BLaER1 treated with 17β-estradiol and CSF1 and Interleukin-3, amounts not matched to agents 10 nM and 100 nM (cell line): ENCODE measurements at regions not wholly inside any gene's neighbourhood (a gene's known extent, or its start where the extent isn't known, plus 50 kb on each side); places are given as distances from the start of the nearest gene placed in this dataset.

Source experiments
- H3K27ac ChIP-seq, 11 experiments: shearing (Covaris generic); formaldehyde crosslinking; 2 replicates each; pipeline ENCODE4 v1.8.1; 2022
- H3K27me3 ChIP-seq, 11 experiments: shearing (Covaris generic); formaldehyde crosslinking; 2 replicates each; pipeline ENCODE4 v1.8.1; 2022
- H3K36me3 ChIP-seq, 11 experiments: shearing (Covaris generic); formaldehyde crosslinking; 2 replicates each; pipeline ENCODE4 v1.8.1; 2022
- H3K4me1 ChIP-seq, 10 experiments: shearing (Covaris generic); formaldehyde crosslinking; 2 replicates each; pipeline ENCODE4 v1.8.1; 2022
- H3K4me2 ChIP-seq, 11 experiments: shearing (Covaris generic); formaldehyde crosslinking; 2 replicates each; pipeline ENCODE4 v1.8.1; 2022
- H3K4me3 ChIP-seq, 10 experiments: shearing (Covaris generic); formaldehyde crosslinking; 2 replicates each; pipeline ENCODE4 v1.8.1; 2022
- H3K9ac ChIP-seq, 11 experiments: shearing (Covaris generic); formaldehyde crosslinking; 2 replicates each; pipeline ENCODE4 v1.8.1; 2022
- H3K9me3 ChIP-seq, 11 experiments: shearing (Covaris generic); formaldehyde crosslinking; replicated peaks in 1 of 11; 2 replicates each; pipeline ENCODE4 v1.8.1; 2022
- H4K20me1 ChIP-seq, 11 experiments: shearing (Covaris generic); formaldehyde crosslinking; 2 replicates each; pipeline ENCODE4 v1.8.1; 2022
- Cebpa-rat ChIP-seq, 11 experiments: shearing (Covaris generic); IDR thresholded peaks; 2 replicates each; pipeline ENCODE4 v1.8.1; 2022

DNA sequence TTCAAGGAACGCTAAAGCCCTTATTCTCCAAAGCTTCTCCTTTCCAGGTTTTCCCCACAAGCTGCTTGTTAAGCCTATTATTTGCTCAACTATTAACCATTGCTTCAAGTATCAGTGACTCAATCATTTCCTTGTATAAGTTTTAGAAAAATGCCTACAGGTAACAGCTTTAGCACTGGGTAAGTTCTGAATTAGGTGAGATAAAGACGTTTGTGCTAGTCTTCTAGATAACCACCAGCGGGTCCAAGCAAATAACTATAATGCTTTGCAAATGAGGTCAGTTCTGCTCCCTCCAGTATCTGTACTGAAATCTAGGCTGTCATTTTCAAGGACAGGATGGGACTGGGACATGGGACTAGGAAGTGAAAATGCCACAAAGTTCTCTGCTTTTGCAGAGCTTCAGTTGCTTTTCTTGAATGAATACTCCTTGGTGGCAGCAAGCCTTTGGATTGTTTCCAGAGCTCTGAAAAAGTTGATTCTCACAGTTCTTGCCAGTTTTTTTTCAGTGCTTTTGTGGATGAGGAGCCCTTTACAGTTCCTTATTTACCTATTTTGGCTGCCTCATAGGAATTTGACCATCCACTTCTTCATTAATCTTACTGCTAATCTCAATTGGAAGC, 1487.7 kb downstream of the EFNB2 start:
- H3K27me3 ChIP-seq, result no peaks in the 10 kb centered on the region
- no peaks in the 10 kb centered on the region for H4K20me1 ChIP-seq
- H3K9ac ChIP-seq, result no peak overlapping the region
- H3K9me3 ChIP-seq, result peaks cover 6 to 12% (median 9%) of the 10 kb centered on the region in 11 experiments; a peak in 18 of 22 replicates
- TF ChIP-seq Cebpa-rat (IDR thresholded peaks at IDR 0.05), result no peak
- no peaks in the 10 kb centered on the region for H3K4me1 ChIP-seq
- H3K36me3 ChIP-seq, result no peaks in the 10 kb centered on the region
- no peak overlapping the region for H3K4me2 ChIP-seq
- H3K27ac ChIP-seq, result no peak overlapping the region
- H3K4me3 ChIP-seq, result no peak overlapping the region

DNA sequence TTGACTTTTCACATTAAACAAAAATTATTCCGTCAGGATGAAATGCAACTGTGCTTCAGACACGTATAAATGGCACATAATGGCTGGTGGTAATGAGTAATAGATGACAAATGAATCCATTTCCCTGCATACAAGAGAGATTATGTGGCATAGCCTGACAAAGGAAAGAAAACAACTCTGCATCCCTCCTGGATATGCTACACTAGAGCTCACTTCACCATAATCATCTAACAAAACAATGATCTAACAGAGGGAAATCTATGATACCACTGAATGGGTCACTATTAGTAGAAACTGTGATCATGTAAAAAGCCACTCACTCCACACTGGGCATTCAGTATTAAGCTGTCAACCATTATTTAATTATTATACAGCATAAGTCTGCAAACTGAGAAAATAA, 1498.4 kb downstream of the EFNB2 start:
- Histone ChIP-seq H3K9me3 (peaks cover 7 to 22% (median 18%) of the 10 kb centered on the region in 11 experiments), H3K4me2 (no peak overlapping the region), H3K36me3 (no peaks in the 10 kb centered on the region), H3K4me1 (no peaks in the 10 kb centered on the region), H3K27ac (no peak overlapping the region), H3K4me3 (no peak overlapping the region), H4K20me1 (no peaks in the 10 kb centered on the region), H3K9ac (no peak overlapping the region), H3K27me3 (no peaks in the 10 kb centered on the region)
- TF ChIP-seq Cebpa-rat (IDR thresholded peaks at IDR 0.05), result no peak

DNA sequence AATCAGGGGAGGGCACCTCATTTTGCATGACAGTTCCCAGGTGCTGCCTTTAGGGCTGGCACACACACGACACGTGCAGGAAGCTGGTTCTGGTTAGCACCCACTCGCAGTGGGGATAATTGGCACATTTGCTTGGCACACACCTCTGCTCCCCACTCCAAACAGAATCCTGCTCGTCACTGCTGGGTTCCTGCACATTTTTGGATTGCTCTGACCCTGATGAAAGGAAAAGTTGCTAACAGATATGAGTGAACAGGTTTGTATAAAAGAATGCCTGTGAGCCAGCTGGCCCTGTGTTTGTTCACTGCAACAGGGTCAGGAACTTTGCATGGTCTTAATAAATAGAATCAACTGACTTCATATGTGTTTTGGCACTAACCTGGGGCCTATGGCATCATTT, 1500.4 kb downstream of the EFNB2 start:
- Histone ChIP-seq H3K27ac (no peak overlapping the region), H3K36me3 (no peaks in the 10 kb centered on the region), H3K9me3 (0 out of 22 replicates have a peak, but pooled peaks cover 0 to 4% (median 0%) of the 10 kb centered on the region in 11 experiments), H3K4me2 (no peak overlapping the region), H3K9ac (no peak overlapping the region), H3K27me3 (no peaks in the 10 kb centered on the region), H3K4me3 (no peak overlapping the region), H4K20me1 (no peaks in the 10 kb centered on the region), H3K4me1 (no peaks in the 10 kb centered on the region)
- TF ChIP-seq Cebpa-rat (IDR thresholded peaks at IDR 0.05), result no peak

DNA sequence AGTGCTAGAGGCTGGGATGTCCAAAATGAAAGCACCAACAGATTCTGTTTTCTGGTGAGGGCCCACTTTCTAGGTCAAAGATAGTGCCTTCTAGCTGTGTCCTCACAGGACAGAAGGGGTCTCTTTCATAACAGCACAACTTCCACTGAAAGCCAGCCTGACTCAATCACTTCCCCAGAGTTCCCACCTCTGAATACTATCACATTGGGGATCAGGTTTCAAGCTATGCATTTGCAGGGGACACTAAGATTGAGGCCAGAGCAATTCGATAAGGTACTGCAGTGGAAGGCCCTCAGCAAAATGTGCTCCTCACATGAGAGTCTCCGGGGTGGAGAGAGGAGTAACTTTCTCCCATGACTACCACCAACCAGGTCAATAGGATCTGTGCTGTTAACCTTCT, 1501.5 kb downstream of the EFNB2 start:
- no peak overlapping the region for H3K27ac ChIP-seq
- H3K9ac ChIP-seq, result no peak overlapping the region
- H3K4me3 ChIP-seq, result no peak overlapping the region
- no peaks in the 10 kb centered on the region for H3K36me3 ChIP-seq
- H3K4me2 ChIP-seq, result no peak overlapping the region
- H3K9me3 ChIP-seq, result 0 out of 22 replicates have a peak, but pooled peaks cover 0 to 2% (median 0%) of the 10 kb centered on the region in 11 experiments
- H3K4me1 ChIP-seq, result no peaks in the 10 kb centered on the region
- TF ChIP-seq Cebpa-rat (IDR thresholded peaks at IDR 0.05), result no peak
- no peaks in the 10 kb centered on the region for H4K20me1 ChIP-seq
- no peaks in the 10 kb centered on the region for H3K27me3 ChIP-seq

DNA sequence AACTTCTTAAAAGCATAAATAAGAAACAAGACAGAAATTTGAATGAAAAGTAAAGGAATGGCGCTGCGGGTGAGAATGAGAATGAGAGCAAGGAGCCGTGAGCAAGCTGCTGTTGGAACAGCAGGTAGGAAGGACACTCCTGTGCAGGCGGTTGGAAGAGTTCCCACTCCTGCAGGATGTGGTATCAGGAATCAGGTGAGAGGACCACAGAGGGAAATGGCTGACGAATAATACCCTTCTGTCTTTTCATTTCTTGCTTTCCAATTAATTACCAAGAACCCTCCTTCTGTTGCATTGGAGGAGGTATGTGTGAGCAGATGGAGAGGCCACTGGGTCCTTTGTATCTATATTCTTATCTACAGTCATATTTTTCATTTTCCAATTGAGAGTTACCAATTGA, 1504.2 kb downstream of the EFNB2 start:
- H3K36me3 ChIP-seq, result no peaks in the 10 kb centered on the region
- H3K4me2 ChIP-seq, result no peak overlapping the region
- H3K4me1 ChIP-seq, result no peaks in the 10 kb centered on the region
- TF ChIP-seq Cebpa-rat (IDR thresholded peaks at IDR 0.05), result no peak
- no peak overlapping the region for H3K9ac ChIP-seq
- H3K4me3 ChIP-seq, result no peak overlapping the region
- H3K27ac ChIP-seq, result no peak overlapping the region
- no peaks in the 10 kb centered on the region for H4K20me1 ChIP-seq
- H3K27me3 ChIP-seq, result no peaks in the 10 kb centered on the region
- no peaks in the 10 kb centered on the region for H3K9me3 ChIP-seq

DNA sequence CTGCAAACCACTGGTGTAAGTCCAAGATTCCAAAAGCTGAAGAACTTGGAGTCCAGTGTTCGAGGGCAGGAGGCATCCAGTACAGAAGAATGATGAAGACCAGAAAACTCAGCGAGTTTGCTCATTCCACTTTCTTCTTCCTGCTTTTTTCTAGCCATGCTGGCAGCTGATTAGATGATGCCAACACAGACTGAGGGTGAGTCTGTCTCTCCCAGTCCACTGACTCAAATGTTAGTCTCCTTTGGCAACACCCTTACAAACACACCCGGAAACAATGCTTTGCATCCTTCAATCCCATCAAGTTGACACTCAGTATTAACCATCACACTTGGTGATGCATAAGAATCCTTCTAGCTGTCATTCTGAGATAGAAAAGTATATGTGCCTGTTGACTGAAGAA, 1504.6 kb downstream of the EFNB2 start:
- Histone ChIP-seq H3K4me3 (no peak overlapping the region), H3K27ac (no peak overlapping the region), H3K4me2 (no peak overlapping the region), H3K36me3 (no peaks in the 10 kb centered on the region), H3K9me3 (no peaks in the 10 kb centered on the region), H3K4me1 (no peaks in the 10 kb centered on the region), H3K27me3 (no peaks in the 10 kb centered on the region), H3K9ac (no peak overlapping the region), H4K20me1 (no peaks in the 10 kb centered on the region)
- TF ChIP-seq Cebpa-rat (IDR thresholded peaks at IDR 0.05), result no peak

DNA sequence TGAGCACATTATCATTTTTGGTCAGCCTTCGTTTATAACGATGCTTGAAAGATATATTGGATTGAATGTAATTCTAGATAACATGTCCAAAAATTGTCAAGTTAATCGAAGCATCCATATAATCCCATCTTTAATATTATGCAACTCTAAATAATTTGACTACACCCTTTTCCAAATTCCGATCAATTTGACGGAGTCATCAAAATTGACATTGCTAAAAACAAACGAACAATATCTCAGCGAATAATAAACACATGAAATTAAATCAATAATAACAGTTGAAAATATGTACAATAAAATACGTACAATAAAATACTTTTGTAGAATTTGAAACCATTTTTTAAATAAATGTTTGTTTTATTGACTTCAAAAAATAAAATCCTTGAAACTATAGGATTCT, 1516.4 kb downstream of the EFNB2 start:
- no peak overlapping the region for H3K9ac ChIP-seq
- no peak for TF ChIP-seq Cebpa-rat (IDR thresholded peaks at IDR 0.05)
- no peak overlapping the region for H3K4me2 ChIP-seq
- no peaks in the 10 kb centered on the region for H4K20me1 ChIP-seq
- H3K27me3 ChIP-seq, result no peaks in the 10 kb centered on the region
- H3K4me1 ChIP-seq, result peaks cover 0 to 8% (median 0%) of the 10 kb centered on the region in 10 experiments; a peak in 4 of 20 replicates
- no peaks in the 10 kb centered on the region for H3K36me3 ChIP-seq
- no peak overlapping the region for H3K4me3 ChIP-seq
- no peak overlapping the region for H3K27ac ChIP-seq
- H3K9me3 ChIP-seq, result peaks cover 0 to 8% (median 6%) of the 10 kb centered on the region in 11 experiments; a peak in 7 of 22 replicates

DNA sequence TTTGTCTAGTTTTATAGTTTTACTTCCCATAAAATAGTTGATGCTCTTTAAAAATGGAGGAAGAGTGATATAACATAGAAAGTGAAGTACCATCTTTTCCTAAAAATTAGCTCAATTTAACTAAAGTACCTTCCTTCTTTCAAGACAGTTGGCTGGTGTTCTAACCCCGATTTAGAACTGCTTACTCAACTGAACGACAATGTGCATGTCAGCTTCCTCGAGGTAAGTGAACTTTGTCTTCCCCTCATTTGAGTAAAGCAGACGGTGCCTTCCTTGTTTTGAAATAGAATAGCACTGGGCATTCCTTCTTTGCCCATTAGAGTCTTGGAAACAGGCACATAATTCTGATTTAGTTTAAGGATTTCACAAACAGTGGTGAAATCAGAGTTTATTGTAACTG, 1519.2 kb downstream of the EFNB2 start:
- no peak overlapping the region for H3K4me3 ChIP-seq
- peaks cover 0 to 12% (median 0%) of the 10 kb centered on the region in 10 experiments; a peak in 4 of 20 replicates for H3K4me1 ChIP-seq
- no peak overlapping the region for H3K27ac ChIP-seq
- no peaks in the 10 kb centered on the region for H4K20me1 ChIP-seq
- no peaks in the 10 kb centered on the region for H3K36me3 ChIP-seq
- H3K9me3 ChIP-seq, result no peaks in the 10 kb centered on the region
- no peaks in the 10 kb centered on the region for H3K27me3 ChIP-seq
- H3K4me2 ChIP-seq, result peak overlapping the region in 1 of 11 experiments; percentile 39; a peak in 1 of 22 replicates
- no peak for TF ChIP-seq Cebpa-rat (IDR thresholded peaks at IDR 0.05)
- H3K9ac ChIP-seq, result no peak overlapping the region

DNA sequence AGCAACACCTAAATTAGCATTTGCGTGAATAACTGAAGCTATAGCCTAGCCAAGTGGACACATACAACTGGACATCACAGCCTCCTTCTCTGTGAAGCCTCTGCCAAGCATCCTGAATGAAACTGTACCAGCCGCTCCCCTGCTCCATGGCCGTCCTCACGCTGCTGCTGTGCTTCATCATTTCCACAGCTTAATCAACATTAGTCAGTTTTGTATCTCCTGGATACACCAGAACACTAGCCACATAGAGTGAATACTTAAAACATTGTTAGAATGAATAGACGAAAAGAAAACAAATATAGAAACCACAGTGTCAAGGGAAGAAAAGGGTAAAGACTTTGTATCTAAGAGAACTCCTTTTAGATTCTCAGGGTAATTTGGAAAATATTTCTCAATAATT, 1526.9 kb downstream of the EFNB2 start:
- H3K4me1 ChIP-seq, result 0 out of 20 replicates have a peak, but pooled peaks cover 0 to 4% (median 0%) of the 10 kb centered on the region in 10 experiments
- H3K4me3 ChIP-seq, result no peak overlapping the region
- H3K9me3 ChIP-seq, result no peaks in the 10 kb centered on the region

DNA sequence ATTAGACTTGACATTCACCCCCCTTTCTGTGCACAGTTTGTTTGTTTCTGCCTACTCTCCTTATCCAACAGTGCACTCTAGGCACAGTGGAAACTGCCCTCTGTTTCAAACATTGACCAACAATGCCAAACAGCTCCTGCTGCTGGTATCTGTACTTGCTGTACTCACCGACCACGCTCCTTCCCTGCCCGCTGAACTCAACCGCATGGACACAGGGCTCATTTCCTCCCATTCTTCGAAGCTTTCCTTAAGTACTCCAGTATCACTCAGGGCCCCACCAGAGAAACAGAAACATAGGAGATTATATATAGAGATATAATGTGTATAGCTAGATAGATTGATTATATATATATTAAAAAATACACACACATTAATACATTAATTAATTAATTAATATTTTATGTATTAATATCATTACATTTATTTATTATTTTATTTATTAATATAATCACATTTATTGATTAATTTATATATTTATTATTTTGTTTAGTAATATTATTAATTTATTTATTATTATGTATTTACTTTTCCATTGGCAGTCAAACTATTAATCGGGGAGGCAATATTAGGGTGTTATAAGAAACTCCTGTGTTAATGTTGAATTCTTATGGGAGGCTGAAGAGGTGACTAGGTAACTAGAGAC, 1528.2 kb downstream of the EFNB2 start:
- H3K36me3 ChIP-seq, result no peaks in the 10 kb centered on the region
- no peaks in the 10 kb centered on the region for H3K27me3 ChIP-seq
- no peak overlapping the region for H3K9ac ChIP-seq
- H4K20me1 ChIP-seq, result no peaks in the 10 kb centered on the region
- no peaks in the 10 kb centered on the region for H3K9me3 ChIP-seq
- no peak overlapping the region for H3K4me3 ChIP-seq
- no peak for TF ChIP-seq Cebpa-rat (IDR thresholded peaks at IDR 0.05)
- H3K4me2 ChIP-seq, result no peak overlapping the region
- H3K4me1 ChIP-seq, result 0 out of 20 replicates have a peak, but pooled peaks cover 0 to under 1% (median 0%) of the 10 kb centered on the region in 10 experiments
- H3K27ac ChIP-seq, result no peak overlapping the region

More for the DNA sequence above, 1526.9 kb downstream of the EFNB2 start:
- H3K4me2 ChIP-seq, result no peak overlapping the region
- no peak for TF ChIP-seq Cebpa-rat (IDR thresholded peaks at IDR 0.05)
- no peak overlapping the region for H3K9ac ChIP-seq
- no peaks in the 10 kb centered on the region for H3K27me3 ChIP-seq
- H3K27ac ChIP-seq, result no peak overlapping the region
- no peaks in the 10 kb centered on the region for H4K20me1 ChIP-seq
- no peaks in the 10 kb centered on the region for H3K36me3 ChIP-seq
